ENCODE measurements at regions not wholly inside any gene's neighbourhood (a gene's known extent, or its start where the extent isn't known, plus 50 kb on each side); places are given as distances from the start of the nearest gene placed in this dataset.

GRCh38 chr4:11503166-11503565 is 74.5 kb upstream of the HS3ST1 start:
- no peak overlapping the region for H3K4me3 ChIP-seq (ENCODE audit: control insufficient read depth, low read depth, low read length)
- no peak for TF ChIP-seq CTCF (IDR thresholded peaks at IDR 0.05; ENCODE audit: control insufficient read depth, insufficient read depth, low read depth, low read length, missing control alignments)
- DNase-seq (ENCODE audit: low read depth), result no peak

- no peak for DNase-seq (ENCODE audit: low read depth)
- H3K4me3 ChIP-seq (ENCODE audit: control insufficient read depth, low read depth, low read length), result no peak overlapping the region
- TF ChIP-seq CTCF (IDR thresholded peaks at IDR 0.05; ENCODE audit: control insufficient read depth, insufficient read depth, low read depth, low read length, missing control alignments), result no peak
Observed at GRCh38 chr4:11497972-11498371, 69.3 kb upstream of the HS3ST1 start.

DNA sequence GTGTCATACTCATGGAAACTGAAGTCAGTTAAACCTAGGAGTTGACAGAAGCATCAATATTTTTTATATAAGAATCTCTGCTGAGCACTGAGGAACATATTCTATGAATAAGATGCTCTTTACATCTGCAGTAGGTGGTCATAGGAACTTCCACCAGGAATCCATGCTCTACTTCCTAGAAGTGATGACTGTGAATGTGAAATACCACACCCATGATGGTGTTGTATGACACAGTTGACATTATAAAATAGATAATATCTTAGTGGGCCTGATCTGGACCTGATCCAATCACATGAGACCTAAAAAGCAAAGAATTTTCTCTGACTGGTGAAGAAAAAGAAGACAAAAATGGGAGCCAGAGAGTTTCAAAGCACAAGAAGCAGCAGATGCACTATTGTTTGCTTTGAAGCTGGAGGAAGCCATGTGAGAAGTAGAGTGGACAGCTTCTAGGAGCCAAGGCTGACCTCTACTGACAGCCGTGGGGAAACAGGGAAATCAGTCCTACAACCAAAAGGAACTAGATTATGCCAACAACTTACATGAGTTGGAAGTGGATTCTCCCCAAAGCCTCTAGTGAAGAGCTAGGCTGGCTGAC is 68.6 kb upstream of the HS3ST1 start:
- H3K4me3 ChIP-seq (ENCODE audit: control insufficient read depth, low read depth, low read length), result no peak overlapping the region
- no peak for DNase-seq (ENCODE audit: low read depth)
- no peak for TF ChIP-seq CTCF (IDR thresholded peaks at IDR 0.05; ENCODE audit: control insufficient read depth, insufficient read depth, low read depth, low read length, missing control alignments)

DNA sequence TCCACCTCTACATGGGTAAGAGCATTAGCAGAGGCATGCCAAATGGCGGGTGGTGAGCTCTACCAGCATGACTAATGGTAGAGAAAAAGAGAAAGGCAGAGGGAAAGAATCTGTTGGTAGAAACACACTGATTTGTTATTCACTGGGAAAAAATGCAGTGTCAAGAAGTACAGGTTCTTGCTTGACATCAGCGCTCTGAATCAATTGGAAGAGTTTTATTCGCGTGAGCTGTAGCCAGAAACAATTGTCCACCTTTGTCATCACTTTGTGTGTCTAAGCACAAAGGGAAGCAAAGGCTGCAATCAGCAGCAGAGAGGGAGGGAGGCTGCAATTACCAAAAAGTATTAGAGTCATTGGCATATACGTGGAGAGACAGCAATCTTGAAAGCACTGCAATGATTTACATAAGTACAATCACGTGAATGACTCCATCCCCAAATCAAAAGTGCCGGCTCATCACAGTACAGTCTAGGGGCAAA is 67.7 kb upstream of the HS3ST1 start:
- no peak for DNase-seq (ENCODE audit: low read depth)
- no peak overlapping the region for H3K4me3 ChIP-seq (ENCODE audit: control insufficient read depth, low read depth, low read length)
- TF ChIP-seq CTCF (IDR thresholded peaks at IDR 0.05; ENCODE audit: control insufficient read depth, insufficient read depth, low read depth, low read length, missing control alignments), result no peak

- no peak for DNase-seq (ENCODE audit: low read depth)
- no peak for TF ChIP-seq CTCF (IDR thresholded peaks at IDR 0.05; ENCODE audit: control insufficient read depth, insufficient read depth, low read depth, low read length, missing control alignments)
- no peak overlapping the region for H3K4me3 ChIP-seq (ENCODE audit: control insufficient read depth, low read depth, low read length)
Observed at GRCh38 chr4:11495818-11496217, 67.1 kb upstream of the HS3ST1 start.

DNA sequence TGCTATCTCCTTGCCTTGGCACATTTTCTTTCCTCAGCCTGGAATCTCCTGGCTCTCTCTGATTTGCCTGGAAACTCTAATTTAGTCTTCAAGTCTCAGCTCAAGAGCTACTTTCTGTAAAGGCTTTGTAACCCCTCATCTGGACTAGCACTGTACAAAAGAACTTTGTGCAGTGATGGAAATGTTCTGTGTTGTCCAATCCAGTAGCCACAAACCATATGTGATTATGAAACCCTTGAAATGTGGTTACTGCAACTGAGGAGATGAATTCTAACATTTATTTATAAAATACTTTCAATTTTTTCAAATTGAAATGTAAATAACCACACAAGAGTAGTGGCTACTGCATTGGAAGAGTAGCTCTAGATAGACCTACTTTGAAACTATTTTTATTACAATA is 66.6 kb upstream of the HS3ST1 start:
- no peak for DNase-seq (ENCODE audit: low read depth)
- TF ChIP-seq CTCF (IDR thresholded peaks at IDR 0.05; ENCODE audit: control insufficient read depth, insufficient read depth, low read depth, low read length, missing control alignments), result no peak
- no peak overlapping the region for H3K4me3 ChIP-seq (ENCODE audit: control insufficient read depth, low read depth, low read length)

DNA sequence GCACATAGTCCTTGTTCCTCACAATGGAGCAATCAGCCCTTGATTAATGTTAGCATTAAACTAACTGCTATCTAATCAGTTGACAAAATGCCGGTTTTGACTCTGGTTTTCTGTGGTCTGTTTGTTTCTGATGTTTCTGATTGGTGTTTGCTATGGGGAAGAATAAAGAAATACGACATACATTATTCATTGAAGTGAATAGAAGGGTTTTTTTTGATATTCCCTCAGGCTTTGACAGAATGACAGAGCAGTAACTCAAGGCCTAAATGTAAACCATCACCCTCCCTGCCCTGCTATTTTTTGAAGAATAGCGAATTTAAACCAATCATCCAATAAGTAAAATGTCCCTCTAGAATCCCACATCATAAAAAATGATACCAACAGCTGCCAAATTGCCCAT is 65.5 kb upstream of the HS3ST1 start:
- no peak overlapping the region for H3K4me3 ChIP-seq (ENCODE audit: control insufficient read depth, low read depth, low read length)
- no peak for TF ChIP-seq CTCF (IDR thresholded peaks at IDR 0.05; ENCODE audit: control insufficient read depth, insufficient read depth, low read depth, low read length, missing control alignments)
- no peak for DNase-seq (ENCODE audit: low read depth)
